ENCODE measurements at regions not wholly inside any gene's neighbourhood (a gene's known extent, or its start where the extent isn't known, plus 50 kb on each side); places are given as distances from the start of the nearest gene placed in this dataset.
"Not testable (repeated sequence)": the region's sequence is repeated elsewhere in the genome, so short reads cannot be mapped to it uniquely, and the experiment has no call there.

- not testable (repeated sequence) for TF ChIP-seq NR2C2 (CRISPR knock-in tag; IDR thresholded peaks at IDR 0.05); MAX (CRISPR knock-in tag; IDR thresholded peaks at IDR 0.05); SP1 (CRISPR knock-in tag; conservative IDR thresholded peaks at IDR 0.05); SMAD4 (CRISPR knock-in tag; IDR thresholded peaks at IDR 0.05); ZNF121 (CRISPR knock-in tag; IDR thresholded peaks at IDR 0.05); USF2 (CRISPR knock-in tag; IDR thresholded peaks at IDR 0.05); ARID4B (CRISPR knock-in tag; IDR thresholded peaks at IDR 0.05; ENCODE audit: borderline replicate concordance)
- TF ChIP-seq, protein P1, sequence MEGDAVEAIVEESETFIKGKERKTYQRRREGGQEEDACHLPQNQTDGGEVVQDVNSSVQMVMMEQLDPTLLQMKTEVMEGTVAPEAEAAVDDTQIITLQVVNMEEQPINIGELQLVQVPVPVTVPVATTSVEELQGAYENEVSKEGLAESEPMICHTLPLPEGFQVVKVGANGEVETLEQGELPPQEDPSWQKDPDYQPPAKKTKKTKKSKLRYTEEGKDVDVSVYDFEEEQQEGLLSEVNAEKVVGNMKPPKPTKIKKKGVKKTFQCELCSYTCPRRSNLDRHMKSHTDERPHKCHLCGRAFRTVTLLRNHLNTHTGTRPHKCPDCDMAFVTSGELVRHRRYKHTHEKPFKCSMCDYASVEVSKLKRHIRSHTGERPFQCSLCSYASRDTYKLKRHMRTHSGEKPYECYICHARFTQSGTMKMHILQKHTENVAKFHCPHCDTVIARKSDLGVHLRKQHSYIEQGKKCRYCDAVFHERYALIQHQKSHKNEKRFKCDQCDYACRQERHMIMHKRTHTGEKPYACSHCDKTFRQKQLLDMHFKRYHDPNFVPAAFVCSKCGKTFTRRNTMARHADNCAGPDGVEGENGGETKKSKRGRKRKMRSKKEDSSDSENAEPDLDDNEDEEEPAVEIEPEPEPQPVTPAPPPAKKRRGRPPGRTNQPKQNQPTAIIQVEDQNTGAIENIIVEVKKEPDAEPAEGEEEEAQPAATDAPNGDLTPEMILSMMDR (IDR thresholded peaks at IDR 0.05), result not testable (repeated sequence)
- TF ChIP-seq, protein P2, sequence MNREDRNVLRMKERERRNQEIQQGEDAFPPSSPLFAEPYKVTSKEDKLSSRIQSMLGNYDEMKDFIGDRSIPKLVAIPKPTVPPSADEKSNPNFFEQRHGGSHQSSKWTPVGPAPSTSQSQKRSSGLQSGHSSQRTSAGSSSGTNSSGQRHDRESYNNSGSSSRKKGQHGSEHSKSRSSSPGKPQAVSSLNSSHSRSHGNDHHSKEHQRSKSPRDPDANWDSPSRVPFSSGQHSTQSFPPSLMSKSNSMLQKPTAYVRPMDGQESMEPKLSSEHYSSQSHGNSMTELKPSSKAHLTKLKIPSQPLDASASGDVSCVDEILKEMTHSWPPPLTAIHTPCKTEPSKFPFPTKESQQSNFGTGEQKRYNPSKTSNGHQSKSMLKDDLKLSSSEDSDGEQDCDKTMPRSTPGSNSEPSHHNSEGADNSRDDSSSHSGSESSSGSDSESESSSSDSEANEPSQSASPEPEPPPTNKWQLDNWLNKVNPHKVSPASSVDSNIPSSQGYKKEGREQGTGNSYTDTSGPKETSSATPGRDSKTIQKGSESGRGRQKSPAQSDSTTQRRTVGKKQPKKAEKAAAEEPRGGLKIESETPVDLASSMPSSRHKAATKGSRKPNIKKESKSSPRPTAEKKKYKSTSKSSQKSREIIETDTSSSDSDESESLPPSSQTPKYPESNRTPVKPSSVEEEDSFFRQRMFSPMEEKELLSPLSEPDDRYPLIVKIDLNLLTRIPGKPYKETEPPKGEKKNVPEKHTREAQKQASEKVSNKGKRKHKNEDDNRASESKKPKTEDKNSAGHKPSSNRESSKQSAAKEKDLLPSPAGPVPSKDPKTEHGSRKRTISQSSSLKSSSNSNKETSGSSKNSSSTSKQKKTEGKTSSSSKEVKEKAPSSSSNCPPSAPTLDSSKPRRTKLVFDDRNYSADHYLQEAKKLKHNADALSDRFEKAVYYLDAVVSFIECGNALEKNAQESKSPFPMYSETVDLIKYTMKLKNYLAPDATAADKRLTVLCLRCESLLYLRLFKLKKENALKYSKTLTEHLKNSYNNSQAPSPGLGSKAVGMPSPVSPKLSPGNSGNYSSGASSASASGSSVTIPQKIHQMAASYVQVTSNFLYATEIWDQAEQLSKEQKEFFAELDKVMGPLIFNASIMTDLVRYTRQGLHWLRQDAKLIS (CRISPR knock-in tag; IDR thresholded peaks at IDR 0.05; ENCODE audit: borderline replicate concordance), result not testable (repeated sequence)
These were observed 122.3 kb upstream of the IGFBP3 start for GRCh38 chr7:46043338-46043737.
